ENCODE measurements at regions not wholly inside any gene's neighbourhood (a gene's known extent, or its start where the extent isn't known, plus 50 kb on each side); places are given as distances from the start of the nearest gene placed in this dataset.
"Not testable (repeated sequence)": the region's sequence is repeated elsewhere in the genome, so short reads cannot be mapped to it uniquely, and the experiment has no call there.

DNA sequence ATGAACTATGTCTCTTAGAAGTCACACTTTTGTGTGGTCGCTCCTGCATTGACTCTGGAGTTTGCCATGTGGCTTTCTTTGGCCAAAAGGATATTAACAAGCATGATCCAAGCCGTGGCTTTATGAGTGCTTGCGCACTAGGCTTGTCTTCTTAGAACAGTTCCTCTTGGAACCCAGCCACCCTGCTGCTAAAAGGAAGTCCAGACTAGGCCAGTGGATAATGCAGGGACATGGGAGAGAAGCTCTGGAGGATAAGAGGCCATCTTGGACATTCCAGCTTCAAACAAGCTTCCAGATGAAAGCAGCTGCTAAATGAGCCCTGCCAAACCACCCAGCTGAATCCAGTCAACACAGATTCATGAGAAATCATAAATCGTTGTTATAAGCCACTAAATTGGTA is 346.4 kb downstream of the CDC5L start:
- no peak for DNase-seq (ENCODE audit: low read depth in 2 of 3, low spot score in 2 of 3)

- DNase-seq (ENCODE audit: low read depth in 2 of 3, low spot score in 2 of 3) = no peak
Measured at GRCh38 chr6:44734886-44735629, 347.6 kb downstream of the CDC5L start.

GRCh38 chr6:44735630-44735963 is 348.1 kb downstream of the CDC5L start:
- DNase-seq (ENCODE audit: low read depth in 2 of 3, low spot score in 2 of 3) = no peak

GRCh38 chr6:44737341-44737740 is 349.8 kb downstream of the CDC5L start:
- DNase-seq (ENCODE audit: low read depth in 2 of 3, low spot score in 2 of 3) = no peak

GRCh38 chr6:44737829-44738528 is 350.5 kb downstream of the CDC5L start:
- DNase-seq (ENCODE audit: low read depth in 2 of 3, low spot score in 2 of 3) = no peak

- no peak for DNase-seq (ENCODE audit: low read depth in 2 of 3, low spot score in 2 of 3)
Measured at GRCh38 chr6:44738601-44739146, 351.2 kb downstream of the CDC5L start.

DNA sequence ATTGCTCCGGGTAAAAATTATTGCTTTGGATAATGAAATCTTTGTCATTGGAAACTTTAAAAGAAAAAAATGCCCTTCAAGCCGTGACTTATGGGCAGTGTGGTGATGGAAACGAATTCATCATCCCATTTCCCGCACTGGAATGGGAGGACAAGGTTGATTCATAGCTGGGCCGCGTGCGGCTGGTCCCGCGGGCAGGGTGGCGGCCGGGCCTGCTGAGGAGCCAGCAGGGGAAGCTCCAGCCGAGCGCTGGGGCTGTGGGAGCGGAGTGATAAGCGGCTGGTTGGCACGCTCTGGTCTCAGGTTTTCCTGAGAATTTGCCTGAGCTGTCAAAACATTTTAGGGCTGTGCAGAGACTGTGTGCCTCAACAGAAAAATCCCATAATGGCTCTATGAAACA is 351.7 kb downstream of the CDC5L start:
- DNase-seq (ENCODE audit: low read depth in 2 of 3, low spot score in 2 of 3) = no peak

- no peak for DNase-seq (ENCODE audit: low read depth in 2 of 3, low spot score in 2 of 3)
Measured at GRCh38 chr6:44740566-44741120, 353.1 kb downstream of the CDC5L start.

GRCh38 chr6:44742201-44742600 is 354.7 kb downstream of the CDC5L start:
- DNase-seq (ENCODE audit: low read depth in 2 of 3, low spot score in 2 of 3) = no peak

- DNase-seq (ENCODE audit: low read depth in 2 of 3, low spot score in 2 of 3) = no peak
Measured at GRCh38 chr6:44742828-44743372, 355.4 kb downstream of the CDC5L start.

GRCh38 chr6:44760116-44760515 is 372.6 kb downstream of the CDC5L start:
- DNase-seq (ENCODE audit: low read depth in 2 of 3, low spot score in 2 of 3) = not testable (repeated sequence)

DNA sequence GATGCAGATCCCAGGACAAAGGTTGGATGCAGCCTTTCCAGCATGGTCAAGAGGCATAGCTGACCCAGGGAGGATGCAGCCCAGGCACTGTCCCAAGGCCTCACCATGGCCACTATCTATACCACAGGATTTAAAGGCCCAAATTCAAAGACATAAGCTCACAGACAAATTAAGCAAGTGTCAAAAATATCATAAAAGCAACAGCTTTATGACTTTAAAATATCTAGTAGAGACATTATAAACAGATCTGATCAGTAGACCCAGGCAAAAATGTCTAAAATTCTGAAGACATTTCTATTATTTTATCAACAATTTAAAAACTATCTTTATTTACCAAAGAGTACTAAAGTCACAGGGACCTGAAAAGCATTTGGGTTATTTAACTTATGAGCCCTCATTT is 373.5 kb downstream of the CDC5L start:
- DNase-seq (ENCODE audit: low read depth in 2 of 3, low spot score in 2 of 3) = no peak

- no peak for DNase-seq (ENCODE audit: low read depth in 2 of 3, low spot score in 2 of 3)
Measured at GRCh38 chr6:44762496-44762895, 375.0 kb downstream of the CDC5L start.

- no peak for DNase-seq (ENCODE audit: low read depth in 2 of 3, low spot score in 2 of 3)
Measured at GRCh38 chr6:44771647-44772415, 384.3 kb downstream of the CDC5L start.

DNA sequence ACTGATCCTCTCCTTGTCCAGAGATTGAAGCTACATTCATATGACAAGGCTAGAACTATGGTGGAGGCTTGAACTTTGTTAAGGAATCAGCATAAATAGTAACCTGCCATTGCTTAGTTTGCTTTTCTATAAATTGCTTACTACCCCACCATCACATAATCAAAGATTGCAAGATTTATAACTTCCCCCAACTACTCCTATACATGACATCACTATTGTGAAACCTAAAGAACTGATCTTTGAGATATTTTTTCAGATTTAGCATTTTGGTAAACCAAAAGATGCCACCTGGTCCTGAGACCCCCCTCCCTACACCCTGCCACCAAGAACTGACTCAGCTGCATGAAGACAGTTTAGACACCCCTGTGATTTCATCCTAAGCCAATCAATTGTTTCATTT is 385.3 kb downstream of the CDC5L start:
- no peak for DNase-seq (ENCODE audit: low read depth in 2 of 3, low spot score in 2 of 3)

DNA sequence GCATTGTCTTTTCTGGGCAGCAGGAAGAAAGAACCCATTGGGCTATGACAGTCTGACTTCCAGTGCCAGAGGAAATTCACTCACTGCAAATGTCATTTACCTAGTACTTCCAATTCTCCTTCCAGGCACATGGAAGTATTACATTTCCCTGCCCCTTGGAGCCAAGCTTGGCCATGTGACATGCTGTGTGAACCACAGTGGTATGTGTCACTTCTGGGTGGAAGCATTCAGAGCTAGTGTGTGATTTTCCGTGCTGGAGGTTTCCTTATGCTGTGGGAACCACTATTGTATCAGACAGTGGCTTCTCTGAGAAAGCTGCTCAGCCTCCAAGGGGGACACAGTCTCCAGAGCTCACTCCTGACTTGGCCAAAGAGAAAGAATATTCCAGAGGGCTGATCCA is 387.6 kb downstream of the CDC5L start:
- no peak for DNase-seq (ENCODE audit: low read depth in 2 of 3, low spot score in 2 of 3)

- DNase-seq (ENCODE audit: low read depth in 2 of 3, low spot score in 2 of 3) = no peak
Measured at GRCh38 chr6:44776344-44776743, 388.8 kb downstream of the CDC5L start.

- no peak for DNase-seq (ENCODE audit: low read depth in 2 of 3, low spot score in 2 of 3)
Measured at GRCh38 chr6:44778513-44778912, 391.0 kb downstream of the CDC5L start.
